ENCODE measurements at regions not wholly inside any gene's neighbourhood (a gene's known extent, or its start where the extent isn't known, plus 50 kb on each side); places are given as distances from the start of the nearest gene placed in this dataset.

- Histone ChIP-seq H3K4me1 (no peaks in the 10 kb centered on the region), H3K4me3 (no peak overlapping the region), H3K9me3 (no peaks in the 10 kb centered on the region), H3K36me3 (no peaks in the 10 kb centered on the region), H3K27ac (no peak overlapping the region), H3K27me3 (no peaks in the 10 kb centered on the region)
- no peak for ATAC-seq
- DNase-seq, result no peak
- no peak for FAIRE-seq
- intact Hi-C loops (cut with DNase I), result no loop called here
- WGBS, 2 donors, result 90 to 98% methylated on average over 1 of the region's 1 CpG
- no peak for TF ChIP-seq CTCF (IDR thresholded peaks at IDR 0.05)
These were observed 50.2 kb upstream of the THSD7B start for GRCh38 chr2:136715146-136715545.

- no peaks in the 10 kb centered on the region for H3K9me3 ChIP-seq
- no peaks in the 10 kb centered on the region for H3K27me3 ChIP-seq
- no peak for TF ChIP-seq CTCF (IDR thresholded peaks at IDR 0.05)
- no peak for DNase-seq
- H3K36me3 ChIP-seq, result no peaks in the 10 kb centered on the region
- H3K4me3 ChIP-seq, result no peak overlapping the region
- no peak for FAIRE-seq
- intact Hi-C loops (cut with DNase I), result no loop called here
- H3K4me1 ChIP-seq, result no peaks in the 10 kb centered on the region
- no peak for ATAC-seq
- 38 to 53% methylated on average over 2 of the region's 2 CpGs for WGBS, 2 donors
- H3K27ac ChIP-seq, result no peak overlapping the region
These were observed 50.8 kb upstream of the THSD7B start for GRCh38 chr2:136714452-136714951.

DNA sequence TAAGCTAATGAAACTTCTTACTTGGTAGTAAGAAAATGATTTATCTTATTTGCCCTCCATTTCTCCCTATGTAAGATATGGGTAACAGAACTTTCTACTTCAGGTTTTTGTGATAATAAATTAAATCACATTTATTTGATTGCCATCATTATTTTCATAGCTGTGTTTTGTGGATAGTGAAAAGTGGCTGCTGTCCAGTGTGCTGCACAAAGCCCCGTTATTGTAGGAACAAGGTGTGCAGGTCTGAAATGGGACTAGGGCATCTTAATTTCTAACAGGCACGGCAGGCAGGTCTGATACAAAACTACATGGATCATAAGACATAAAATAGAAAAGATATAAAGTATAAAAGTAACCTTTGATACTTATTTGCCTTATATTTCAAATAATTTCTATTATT, 51.6 kb upstream of the THSD7B start:
- Histone ChIP-seq H3K27ac (no peak overlapping the region), H3K36me3 (no peaks in the 10 kb centered on the region), H3K9me3 (no peaks in the 10 kb centered on the region), H3K4me3 (no peak overlapping the region), H3K27me3 (no peaks in the 10 kb centered on the region), H3K4me1 (no peaks in the 10 kb centered on the region)
- DNase-seq (no peak), FAIRE-seq (no peak), ATAC-seq (no peak)
- WGBS, 2 donors, result 17 to 38% methylated on average over 2 of the region's 2 CpGs
- intact Hi-C loops (cut with DNase I), result no loop called here
- TF ChIP-seq CTCF (IDR thresholded peaks at IDR 0.05), result no peak

GRCh38 chr2:136705336-136705735, 60.0 kb upstream of the THSD7B start:
- ATAC-seq (no peak), FAIRE-seq (no peak), DNase-seq (no peak)
- Histone ChIP-seq H3K9me3 (no peaks in the 10 kb centered on the region), H3K27me3 (no peaks in the 10 kb centered on the region), H3K36me3 (no peaks in the 10 kb centered on the region), H3K4me3 (no peak overlapping the region), H3K27ac (no peak overlapping the region), H3K4me1 (no peaks in the 10 kb centered on the region)
- intact Hi-C loops (cut with DNase I), result no loop called here
- TF ChIP-seq CTCF (IDR thresholded peaks at IDR 0.05), result no peak
- WGBS, 2 donors, result 56 to 68% methylated on average over 3 of the region's 3 CpGs

DNA sequence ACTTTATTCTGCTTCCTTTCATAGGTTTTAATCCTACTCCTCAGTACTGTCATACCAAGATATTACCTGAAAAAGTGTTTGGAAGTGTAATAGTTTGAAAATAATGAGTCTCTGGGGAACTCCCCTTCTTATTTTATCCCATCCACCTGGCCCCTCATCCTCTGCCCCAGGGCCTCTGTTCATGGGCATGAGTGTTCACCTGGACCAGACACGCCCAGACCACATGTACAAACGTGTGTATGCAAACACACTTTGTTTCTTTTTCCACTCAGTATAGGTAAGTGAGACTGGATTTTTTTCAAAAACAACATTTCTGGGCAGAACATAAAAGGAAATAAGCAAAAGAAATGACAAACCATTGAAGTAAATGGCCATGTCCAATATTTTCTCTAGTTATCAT, 62.1 kb upstream of the THSD7B start:
- intact Hi-C loops (cut with DNase I), result no loop called here
- TF ChIP-seq CTCF (IDR thresholded peaks at IDR 0.05), result no peak
- Histone ChIP-seq H3K9me3 (no peaks in the 10 kb centered on the region), H3K27ac (no peak overlapping the region), H3K4me1 (no peaks in the 10 kb centered on the region), H3K27me3 (no peaks in the 10 kb centered on the region), H3K4me3 (no peak overlapping the region), H3K36me3 (no peaks in the 10 kb centered on the region)
- FAIRE-seq (no peak), ATAC-seq (no peak), DNase-seq (no peak)
- WGBS, 2 donors, result 35 to 48% methylated on average over 2 of the region's 2 CpGs
